ENCODE measurements at regions not wholly inside any gene's neighbourhood (a gene's known extent, or its start where the extent isn't known, plus 50 kb on each side); places are given as distances from the start of the nearest gene placed in this dataset.

DNA sequence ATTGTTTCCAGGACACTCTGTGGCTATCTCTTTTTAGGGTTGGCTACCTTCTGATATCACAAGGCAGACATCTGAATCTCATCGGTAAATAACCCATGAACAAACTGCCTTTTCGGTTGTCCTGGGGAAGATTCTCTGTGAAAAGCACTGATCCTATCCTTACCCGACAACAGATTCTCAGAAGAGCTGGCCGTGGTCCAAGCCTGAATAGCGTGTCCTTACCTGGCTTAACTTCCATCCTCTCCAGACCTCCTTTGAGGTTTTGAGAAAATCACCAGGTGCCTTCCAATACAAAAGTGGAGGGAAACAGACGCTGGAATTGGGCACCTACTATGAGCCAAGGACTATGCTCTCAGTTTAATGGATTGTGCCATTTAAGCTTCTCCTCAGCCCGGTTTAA lies 87.4 kb upstream of the ARHGEF3 start:
- no peak for DNase-seq

DNA sequence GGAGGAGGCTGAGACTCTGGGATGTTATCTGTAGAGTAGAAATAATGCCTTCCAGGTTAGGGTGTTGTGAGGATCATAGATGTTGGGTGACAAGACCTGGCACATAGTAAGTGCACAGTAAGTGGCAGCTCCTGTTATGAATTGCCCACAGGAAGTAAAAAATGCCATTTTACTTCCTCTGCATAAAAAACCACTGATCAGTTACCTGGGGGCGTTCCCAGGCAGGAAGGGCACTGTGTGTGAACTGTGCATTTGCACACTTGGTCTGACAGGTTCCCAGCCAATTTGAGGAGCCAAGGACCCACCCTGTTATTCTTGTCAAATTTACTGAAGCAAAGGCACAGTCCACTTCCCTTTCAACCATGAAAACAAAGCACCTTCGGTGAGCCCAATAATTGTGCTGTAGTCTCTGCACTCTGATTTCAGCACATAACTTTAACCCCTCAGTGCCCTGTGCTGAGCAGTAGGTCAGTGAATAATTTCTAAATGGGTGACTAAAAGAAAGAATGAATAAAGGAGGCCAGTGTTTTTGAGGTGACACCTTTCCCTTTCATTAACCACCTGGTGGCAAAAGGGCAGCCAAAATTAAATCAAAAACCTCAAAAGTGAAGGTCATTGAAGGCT lies 85.8 kb upstream of the ARHGEF3 start:
- DNase-seq, result no peak

DNA sequence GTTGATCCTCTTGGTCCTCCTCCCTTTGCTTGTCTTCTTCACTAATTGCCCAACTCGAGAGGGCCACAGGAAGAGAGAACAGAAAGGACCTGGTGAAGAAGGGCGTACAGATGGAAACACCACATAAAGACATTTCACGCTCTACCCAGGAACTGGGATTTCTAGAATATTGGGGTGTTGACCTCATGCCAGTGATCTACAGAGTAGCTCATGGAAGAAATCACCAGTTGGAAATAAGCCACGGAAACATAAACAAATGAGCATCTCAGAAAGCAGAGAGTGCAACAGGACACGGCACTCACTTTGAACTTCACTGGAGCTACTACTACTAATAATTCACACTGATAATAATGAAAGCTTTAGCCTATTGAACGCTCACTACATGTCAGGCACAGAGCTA lies 84.6 kb upstream of the ARHGEF3 start:
- DNase-seq, result no peak

DNA sequence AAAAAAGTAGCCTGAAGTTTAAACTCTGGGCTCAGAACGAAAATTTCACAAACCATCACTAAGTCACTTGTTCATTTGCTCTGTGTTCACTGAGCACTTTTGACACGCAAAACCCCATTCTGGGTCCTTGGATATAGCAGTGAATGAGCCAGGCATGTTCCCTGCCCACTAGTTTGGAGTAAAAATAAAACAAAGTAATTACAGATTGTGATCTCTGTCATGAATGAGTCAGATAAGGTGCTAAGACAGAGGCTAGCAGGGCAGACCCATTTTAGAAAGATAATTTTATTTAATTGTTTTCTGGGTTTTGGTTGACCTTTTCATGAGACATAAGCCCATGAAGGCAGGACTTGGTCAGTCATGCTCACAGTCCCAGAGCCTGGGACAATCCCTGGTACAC lies 84.1 kb upstream of the ARHGEF3 start:
- DNase-seq, result no peak

DNA sequence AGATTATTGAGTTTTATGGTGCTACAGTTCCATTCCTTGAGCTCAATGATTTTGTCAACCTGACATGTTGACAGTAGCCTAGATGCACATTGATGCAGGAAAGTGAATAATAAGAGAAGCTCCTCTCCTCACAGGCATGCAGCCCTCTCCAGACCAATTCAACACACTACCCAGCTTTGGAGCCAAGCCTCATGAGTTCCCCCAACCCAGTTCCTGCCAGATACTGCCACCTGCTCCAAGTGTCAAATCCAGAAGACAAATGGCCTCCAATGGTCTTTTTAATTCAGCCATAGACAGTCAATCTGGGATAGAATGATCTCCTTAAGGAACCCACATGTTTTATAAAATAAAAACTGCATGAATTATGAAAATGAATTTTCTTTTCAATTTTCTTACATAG lies 83.7 kb upstream of the ARHGEF3 start:
- no peak for DNase-seq

DNA sequence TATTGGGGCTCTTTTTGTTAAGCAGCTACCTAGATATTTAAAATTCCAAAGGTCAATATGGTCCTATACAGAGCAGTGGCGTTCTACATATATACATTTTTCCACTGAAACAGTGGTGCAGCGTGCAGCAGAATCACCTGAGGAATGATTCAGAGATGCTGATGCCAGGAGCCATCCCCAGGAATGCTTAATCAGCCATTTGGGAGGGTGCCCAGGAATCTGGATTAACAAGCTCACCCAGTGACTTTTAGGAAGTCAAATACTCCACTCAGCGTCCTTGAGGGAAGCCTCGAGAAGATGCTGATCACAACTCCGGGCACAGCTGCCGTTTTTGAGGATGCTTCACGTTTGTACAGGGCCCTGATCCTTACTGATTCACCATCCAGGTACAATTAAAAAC lies 82.6 kb upstream of the ARHGEF3 start:
- no peak for DNase-seq

DNA sequence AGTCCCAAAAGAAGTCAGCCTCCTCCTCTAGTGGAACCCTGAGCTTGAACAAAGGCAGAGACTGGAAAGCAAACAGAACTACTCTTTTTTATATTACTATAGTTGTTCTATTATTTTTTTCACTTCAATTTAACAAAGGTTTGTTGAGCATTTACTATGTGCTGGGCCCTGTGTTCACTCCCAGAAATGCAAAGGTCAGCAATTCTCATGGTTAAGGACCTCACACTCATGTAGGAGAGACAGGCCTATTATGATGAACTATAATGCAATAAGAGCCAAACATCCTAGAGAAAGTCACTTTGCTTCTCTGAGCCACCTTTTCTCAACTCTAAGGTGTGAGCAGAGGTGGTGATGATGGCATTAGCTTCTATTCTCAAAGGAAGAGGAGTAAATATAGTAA lies 82.1 kb upstream of the ARHGEF3 start:
- no peak for DNase-seq

DNA sequence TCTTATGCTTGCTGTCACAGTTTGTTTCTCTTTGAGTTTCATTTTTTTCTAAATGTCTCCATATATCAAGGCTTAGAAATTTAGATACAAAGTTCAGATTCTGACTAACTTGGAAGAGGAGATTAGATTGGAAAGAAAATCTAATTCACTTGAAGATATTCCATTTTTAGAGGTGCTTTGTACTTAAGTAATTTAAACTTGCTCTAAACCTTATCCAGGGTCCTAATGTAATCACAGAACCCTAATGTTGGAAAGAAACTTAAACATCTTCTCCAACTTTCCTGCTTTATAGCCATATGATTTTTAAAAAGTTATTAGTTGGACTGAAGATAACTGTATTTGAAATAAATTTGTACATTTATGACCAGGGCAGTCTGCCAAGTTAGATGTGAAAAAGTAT lies 81.1 kb upstream of the ARHGEF3 start:
- no peak for DNase-seq

DNA sequence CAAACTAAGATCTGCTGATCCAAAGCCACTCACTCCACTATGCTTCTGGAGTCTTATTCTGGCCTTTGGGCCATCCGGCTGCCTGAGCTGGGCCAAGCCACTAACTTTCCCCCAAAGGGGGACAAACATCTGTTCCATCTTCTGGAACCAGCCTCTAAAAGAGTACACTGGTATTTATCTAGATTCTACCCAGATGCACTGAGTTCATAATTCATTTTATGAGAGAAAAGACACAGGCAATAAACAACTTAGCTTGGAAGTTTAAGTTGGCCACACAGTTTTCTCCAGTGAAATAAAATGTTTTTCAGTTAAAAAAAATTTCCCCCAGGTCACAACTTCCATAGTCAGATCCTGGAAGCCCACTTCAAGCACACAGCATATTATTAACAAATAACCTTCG lies 80.1 kb upstream of the ARHGEF3 start:
- DNase-seq, result no peak

DNA sequence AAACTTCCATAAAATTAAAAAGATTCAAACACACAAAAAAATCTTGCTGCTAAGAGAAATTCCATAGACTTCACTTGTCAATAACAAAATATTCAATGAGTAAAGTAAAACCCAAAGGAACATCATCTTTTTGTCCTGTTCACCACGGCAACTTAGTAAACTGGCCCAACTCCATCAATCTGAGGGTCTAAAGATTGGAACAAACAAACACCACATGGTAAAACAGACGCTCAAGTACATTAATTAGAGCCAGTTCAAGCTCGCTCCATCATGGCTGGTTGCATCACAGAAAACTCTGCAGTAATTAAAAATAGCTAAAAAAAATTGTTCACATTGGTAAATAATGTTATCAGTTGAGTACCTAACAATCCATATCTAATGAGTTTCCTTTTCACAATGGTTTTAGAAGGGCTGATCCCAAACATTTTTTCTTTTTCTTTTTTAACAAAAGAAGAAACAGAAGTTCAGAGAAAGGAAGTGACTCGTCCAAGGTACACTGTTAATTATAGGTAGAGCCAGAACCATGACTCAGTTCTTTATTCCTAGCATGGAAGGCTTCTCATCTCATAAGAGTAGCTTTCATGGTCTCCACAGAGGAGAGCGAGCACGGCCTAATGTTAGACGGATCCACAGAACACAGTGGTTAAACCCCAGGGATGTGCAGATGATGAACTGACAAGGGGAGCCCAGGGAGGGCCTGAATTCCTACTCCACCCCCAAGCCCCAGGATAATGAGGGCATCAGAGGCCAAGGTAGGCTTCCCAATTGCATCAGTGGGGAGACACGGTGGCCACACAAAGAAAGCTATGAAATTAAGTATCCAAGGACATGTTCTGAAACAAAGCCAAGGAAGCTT lies 79.2 kb upstream of the ARHGEF3 start:
- DNase-seq, result no peak

DNA sequence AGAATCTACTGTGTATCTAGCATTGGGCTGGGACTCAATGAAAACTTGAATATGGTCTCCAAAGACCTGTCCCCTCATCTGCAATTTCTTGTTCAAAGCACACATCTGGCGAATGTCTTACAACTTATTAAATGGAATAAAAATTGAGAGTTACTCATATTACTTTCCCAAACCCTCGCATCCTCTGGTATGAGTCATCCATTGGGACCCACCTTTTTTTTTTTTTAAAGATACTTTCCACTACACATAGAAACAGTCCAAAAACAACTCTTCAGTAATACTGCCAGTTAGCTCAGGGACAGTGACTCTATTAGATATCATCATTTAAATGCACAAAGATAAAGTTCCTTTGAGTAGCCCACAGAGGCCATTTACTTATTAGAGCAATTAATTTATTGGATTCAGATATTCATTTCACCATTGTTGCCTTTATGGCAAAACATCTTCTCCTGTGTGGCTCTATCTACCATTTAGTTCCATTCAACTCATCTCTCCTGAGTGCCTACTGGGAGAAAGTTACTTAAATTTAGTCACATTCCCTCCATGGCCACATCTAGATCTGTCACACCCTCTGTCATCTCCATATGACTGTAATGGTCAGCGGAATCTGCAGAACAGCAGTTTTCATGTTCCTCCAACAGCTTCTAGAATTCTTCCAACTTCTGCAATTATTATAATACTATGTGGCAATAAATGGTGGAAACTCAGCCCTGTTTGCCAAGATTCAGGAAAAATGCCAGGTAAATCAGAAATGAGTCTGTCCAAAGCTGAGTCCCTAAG lies 77.9 kb upstream of the ARHGEF3 start:
- DNase-seq, result no peak

DNA sequence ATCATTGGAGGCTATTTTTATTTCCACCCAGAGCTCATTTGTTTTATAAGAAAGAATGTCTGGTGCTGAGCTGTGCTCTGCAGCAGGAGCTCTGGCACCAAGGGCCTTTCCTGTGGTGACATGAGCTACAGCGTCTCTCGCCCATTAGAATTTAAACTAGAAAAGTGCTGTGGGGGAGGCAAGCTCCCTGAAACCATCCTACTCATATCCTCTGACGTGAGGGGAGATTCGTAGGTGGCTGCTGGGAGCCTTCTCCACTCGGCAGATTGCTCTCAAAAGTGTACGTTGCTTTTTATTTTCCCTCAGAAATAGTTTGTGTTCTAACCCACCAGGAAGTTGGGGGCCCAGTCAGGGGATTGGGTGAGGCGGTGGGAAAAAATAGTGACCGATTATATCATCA lies 76.3 kb upstream of the ARHGEF3 start:
- no peak for DNase-seq

DNA sequence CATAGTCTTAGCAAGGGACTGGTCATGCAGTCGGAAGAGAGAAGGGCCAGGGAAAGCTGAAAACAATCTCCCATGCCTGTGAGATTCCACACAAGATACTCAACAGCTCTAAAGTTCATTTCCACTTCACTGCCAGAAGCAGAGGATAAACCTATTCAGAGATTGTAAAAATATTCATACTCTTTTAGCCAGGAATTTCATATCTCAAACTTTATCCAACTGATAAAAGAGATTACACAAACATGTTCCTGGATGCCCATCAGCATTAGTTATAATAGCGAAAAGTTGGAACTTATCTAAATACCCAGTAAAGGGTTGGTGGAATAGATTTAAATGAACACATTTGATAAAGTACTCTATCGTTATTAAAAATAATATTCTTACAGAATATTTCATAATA lies 75.2 kb upstream of the ARHGEF3 start:
- DNase-seq, result no peak

DNA sequence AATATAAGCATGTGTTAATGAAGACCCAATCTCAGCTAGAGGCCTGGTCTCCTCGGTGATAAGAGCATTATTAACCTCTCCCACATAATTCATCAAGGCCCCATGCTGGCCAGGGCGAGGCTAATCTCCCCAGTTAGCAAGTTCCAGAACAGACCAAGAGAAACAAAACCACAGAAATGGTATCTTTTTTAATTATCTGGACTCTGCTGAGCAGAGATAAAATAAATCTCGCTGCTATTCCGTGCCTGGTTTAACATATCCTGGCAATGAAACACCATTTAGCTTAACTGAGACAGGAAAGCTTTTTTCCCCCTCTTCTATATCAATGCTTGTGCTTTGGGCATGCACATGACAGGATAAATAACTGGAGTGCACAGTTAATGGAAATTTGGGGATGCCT lies 72.5 kb upstream of the ARHGEF3 start:
- no peak for DNase-seq

DNA sequence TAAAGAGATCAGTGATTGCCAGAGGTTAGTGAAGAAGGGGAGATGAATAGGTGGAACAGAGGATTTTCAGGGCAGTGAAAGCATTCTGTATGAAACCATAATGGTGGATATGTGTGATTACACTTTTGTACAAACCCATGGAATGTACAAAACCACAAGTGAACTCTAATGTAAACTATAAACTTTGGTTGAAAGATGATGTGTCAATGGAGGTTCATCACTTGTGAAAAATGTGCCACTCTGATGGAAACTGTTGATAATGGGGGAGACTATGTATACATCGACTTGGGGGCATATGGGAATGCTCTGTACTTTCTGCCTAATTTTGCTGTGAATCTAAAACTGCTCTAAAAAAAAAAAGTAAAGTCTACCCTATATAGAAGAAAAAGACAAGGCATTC lies 68.7 kb upstream of the ARHGEF3 start:
- DNase-seq, result no peak

DNA sequence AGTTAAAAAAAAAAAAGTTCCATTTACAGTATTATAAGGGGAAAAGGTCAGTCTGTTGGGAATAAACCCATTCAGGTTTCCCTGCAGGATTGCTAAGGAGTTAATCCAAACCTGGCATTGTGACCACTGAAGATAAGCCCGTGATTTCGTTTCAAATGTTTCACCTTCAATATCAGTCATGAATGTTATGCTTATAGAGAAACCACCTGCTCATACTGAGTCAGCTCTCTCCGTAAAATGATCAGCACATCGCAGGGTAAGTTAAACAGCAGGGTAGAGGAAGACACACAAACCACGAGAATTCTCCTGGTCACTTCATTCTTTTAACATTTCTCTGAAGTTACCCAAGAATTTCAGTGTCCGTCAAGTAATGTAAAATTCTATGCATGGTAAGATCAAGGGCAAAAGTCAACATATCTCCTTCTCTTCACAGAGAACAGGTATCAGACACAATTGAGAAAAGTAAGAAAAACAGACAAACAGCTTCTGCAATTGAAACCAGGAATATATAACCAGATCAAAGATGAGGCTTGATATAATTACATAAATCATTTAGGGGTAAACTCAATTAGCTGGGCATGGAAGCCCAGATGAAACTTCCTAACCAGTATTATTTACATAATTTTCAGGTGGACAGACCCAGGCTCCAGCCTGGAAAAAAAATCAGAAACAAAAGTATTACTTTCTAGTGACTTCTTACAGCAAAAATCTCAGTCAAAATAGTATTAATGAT lies 67.6 kb upstream of the ARHGEF3 start:
- no peak for DNase-seq

DNA sequence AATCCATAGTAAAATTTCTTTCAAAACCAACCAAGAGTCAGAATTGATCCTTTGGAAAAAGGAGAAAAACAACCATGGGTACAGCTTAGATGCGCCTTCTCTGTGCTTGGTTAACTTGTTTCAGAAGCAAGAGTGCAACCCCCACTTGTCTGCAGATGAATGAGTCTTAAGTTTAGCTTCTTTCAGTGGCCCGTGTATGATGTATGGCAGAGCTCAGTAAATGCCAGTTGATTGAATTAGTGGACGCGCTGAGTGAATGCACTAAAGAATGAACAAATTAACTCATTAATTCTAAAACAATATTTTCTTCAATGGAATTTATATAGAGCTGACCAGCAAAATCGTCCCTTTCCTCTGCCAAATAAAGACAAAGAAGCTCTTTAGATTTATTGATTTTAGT lies 67.0 kb upstream of the ARHGEF3 start:
- DNase-seq, result no peak

DNA sequence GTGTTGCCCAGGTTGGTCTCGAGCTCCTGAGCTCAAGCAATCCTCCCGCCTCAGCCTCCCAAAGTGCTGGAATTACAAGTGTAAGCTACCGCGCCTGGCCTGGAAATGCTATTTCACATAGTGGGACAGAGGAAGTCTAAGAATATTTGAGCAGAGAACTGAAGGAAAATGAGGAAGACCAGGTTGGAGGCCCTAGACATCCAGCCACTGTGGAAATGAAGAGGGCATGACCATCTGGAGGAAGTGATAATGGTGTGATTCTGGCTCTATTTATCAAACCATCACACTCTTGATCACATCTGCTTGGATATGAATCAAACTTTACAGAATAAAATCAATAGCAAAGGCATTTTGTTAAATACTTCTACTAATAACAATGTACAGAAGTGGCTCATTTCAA lies 65.9 kb upstream of the ARHGEF3 start:
- no peak for DNase-seq

DNA sequence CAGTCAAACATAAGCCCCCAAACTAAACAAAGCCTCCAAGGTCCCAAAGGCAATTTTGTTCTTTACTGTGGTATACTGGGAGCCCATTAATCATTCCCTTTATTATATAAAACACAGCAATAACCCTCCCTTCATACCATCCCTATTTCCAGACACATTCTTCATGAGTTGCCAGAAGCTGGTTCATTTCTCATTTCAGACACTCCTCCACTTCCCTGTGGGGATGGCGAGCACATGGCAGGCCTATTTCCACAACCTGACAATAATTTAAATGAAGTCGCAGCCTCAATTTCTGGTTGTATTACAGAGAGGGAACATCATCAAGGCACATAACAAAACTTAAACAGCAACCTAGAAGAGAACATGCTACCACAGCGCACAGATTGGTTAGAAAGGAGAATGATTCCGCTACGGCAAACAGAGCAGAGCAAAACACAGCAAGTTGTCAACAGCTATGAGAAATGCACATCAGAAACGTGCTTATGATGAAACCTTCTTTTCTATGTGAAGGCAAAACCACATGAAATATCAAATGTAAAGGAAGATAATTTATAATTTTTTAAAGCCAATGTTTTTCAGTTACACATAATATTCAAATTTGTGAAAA lies 63.3 kb upstream of the ARHGEF3 start:
- DNase-seq, result no peak

DNA sequence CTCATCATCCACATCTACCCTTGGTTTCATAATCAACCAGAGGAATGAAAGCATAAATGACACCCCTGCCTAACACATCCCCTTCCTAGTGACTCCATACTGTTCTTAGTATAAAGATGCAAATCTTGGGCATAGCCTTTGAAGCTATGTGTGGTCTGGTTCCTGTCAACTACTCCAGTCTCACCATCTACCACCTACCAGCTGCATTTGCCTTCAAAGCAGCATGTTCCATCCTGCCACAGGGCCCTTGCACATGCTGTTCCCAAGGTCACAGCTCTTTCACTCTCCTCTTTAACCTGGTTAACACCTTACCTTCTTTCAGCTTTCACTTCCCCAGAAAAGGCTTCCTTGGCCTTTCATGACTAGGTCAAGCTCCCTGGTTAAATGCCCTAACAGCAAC lies 62.3 kb upstream of the ARHGEF3 start:
- DNase-seq, result no peak

DNA sequence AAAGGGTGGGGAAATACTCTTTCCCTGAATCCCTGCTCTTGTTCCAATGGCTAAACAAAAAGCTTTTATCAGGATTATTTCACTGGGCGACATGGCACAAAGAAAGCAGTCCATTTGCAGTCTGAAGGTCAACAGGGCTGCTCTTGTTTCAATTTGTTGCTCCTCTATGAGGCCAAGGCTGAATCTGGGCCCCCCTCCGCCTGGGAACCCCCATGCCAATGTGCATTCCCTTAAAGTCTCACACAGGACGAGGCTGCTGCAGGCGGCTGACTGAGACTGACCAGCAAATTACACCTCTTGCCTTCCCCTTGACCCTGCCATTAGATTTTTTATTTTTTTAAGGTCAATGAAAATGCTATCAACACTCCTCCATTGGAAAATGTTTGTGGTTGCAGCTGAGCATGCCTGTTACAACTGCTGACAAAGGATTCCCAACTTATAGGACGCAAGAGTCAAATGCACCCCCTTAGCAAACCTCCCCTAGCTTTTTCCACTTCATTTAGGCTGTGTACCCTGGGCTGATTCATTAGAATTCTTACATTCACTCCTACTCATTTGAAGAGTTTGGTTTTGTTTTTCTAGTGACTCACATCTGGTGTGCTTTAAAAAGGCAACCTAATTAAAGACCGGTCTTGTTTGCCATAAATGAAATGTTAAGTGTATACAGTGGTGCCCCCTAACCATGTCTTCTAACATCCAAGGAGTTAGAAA lies 60.8 kb upstream of the ARHGEF3 start:
- DNase-seq, result no peak

DNA sequence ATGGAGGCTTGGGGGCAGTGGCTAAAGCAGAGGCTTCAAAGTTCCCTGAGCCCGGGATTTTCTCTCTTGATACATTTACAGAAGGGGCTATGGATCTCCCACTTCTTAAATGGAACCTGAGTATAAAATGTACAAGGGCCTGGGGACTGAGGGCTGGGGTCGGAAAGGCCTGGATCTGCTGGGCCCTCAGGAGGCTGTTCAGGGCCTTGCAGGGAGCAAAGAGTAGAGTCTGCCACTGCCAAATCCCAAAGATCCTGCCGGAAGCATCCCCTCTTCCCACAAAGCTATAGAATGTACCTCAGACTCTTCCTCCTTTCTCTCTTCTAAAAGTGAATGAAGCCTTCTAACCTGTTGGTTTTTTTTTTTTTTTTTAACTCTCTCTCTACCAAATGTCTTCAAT lies 59.8 kb upstream of the ARHGEF3 start:
- no peak for DNase-seq
